ENCODE measurements at regions not wholly inside any gene's neighbourhood (a gene's known extent, or its start where the extent isn't known, plus 50 kb on each side); places are given as distances from the start of the nearest gene placed in this dataset.

- Histone ChIP-seq H3K4me1 (peaks cover 0 to 2% of the 10 kb centered on the region in 2 donors), H3K4me3 (no peak overlapping the region)
Measured at GRCh38 chr6:6801635-6802218, 213.2 kb downstream of the LY86 start.

GRCh38 chr6:6803180-6803977 is 214.9 kb downstream of the LY86 start:
- Histone ChIP-seq H3K27me3 (no peaks in the 10 kb centered on the region), H3K9me3 (no peaks in the 10 kb centered on the region), H3K4me3 (no peak overlapping the region), H3K36me3 (no peaks in the 10 kb centered on the region), H3K27ac (no peak overlapping the region), H3K4me1 (peaks cover 0 to 16% of the 10 kb centered on the region in 2 donors)
- DNase-seq (ENCODE audit: low spot score) = no peak
- no peak for TF ChIP-seq CTCF (IDR thresholded peaks at IDR 0.05)

More at GRCh38 chr6:6801635-6802218, 213.2 kb downstream of the LY86 start:
- DNase-seq (ENCODE audit: low spot score) = no peak
- Histone ChIP-seq H3K9me3 (no peaks in the 10 kb centered on the region), H3K36me3 (no peaks in the 10 kb centered on the region), H3K27ac (no peak overlapping the region), H3K27me3 (no peaks in the 10 kb centered on the region)
- TF ChIP-seq CTCF (IDR thresholded peaks at IDR 0.05) = no peak

- Histone ChIP-seq H3K27ac (no peak overlapping the region), H3K4me1 (peaks cover 0 to 16% of the 10 kb centered on the region in 2 donors), H3K36me3 (no peaks in the 10 kb centered on the region), H3K4me3 (no peak overlapping the region), H3K9me3 (no peaks in the 10 kb centered on the region), H3K27me3 (no peaks in the 10 kb centered on the region)
- TF ChIP-seq CTCF (IDR thresholded peaks at IDR 0.05) = no peak
- DNase-seq (ENCODE audit: low spot score) = no peak
Measured at GRCh38 chr6:6804843-6805615, 216.5 kb downstream of the LY86 start.

DNA sequence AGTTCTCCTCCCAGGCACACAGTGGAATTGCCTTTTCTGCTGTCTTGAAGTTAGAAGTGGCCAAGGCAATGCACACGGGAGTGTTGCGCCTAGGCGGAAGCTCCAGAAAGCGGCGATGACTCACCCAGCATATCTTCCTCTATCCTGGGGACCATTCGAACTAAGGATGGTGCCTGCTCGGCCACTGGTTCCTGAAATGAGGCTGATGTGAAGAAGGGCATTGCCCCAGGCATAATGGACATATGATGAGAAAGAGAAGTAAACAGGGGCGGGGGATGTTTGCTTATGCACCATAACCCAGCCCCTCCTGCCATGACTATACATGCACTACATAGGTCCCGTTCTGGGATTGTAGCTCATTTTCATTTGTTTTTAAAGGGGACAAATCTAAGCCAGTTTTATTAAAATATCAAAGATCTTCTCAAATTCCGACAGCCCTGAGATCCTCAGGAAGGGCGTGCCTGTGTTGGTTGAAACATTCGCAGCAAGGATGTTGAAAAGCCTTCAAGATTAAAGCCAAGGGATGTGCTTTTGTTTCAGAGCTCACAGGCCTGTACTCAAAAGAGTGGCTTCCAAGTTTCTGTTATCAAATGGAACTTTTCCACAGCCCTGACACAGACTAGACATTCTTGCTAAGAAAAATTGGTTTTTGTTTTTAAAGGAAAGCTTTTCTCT is 218.5 kb downstream of the LY86 start:
- no peak for TF ChIP-seq CTCF (IDR thresholded peaks at IDR 0.05)
- H3K4me3 ChIP-seq = no peak overlapping the region
- peaks cover 0 to 20% of the 10 kb centered on the region in 2 donors for H3K4me1 ChIP-seq
- no peaks in the 10 kb centered on the region for H3K9me3 ChIP-seq
- peak overlapping the region; percentile 6 to 67 for H3K27ac ChIP-seq
- no peaks in the 10 kb centered on the region for H3K36me3 ChIP-seq
- no peaks in the 10 kb centered on the region for H3K27me3 ChIP-seq
- DNase-seq (ENCODE audit: low spot score) = peak; percentile 80

GRCh38 chr6:6808343-6808742 is 219.8 kb downstream of the LY86 start:
- no peak for TF ChIP-seq CTCF (IDR thresholded peaks at IDR 0.05)
- no peak for DNase-seq (ENCODE audit: low spot score)
- Histone ChIP-seq H3K27ac (no peak overlapping the region), H3K4me3 (no peak overlapping the region), H3K9me3 (no peaks in the 10 kb centered on the region), H3K36me3 (no peaks in the 10 kb centered on the region), H3K27me3 (no peaks in the 10 kb centered on the region), H3K4me1 (peaks cover 0 to 20% of the 10 kb centered on the region in 2 donors)

Data from right atrium auricular region (tissue), 2 donors.